B cell (primary cell): ENCODE measurements at regions not wholly inside any gene's neighbourhood (a gene's known extent, or its start where the extent isn't known, plus 50 kb on each side); places are given as distances from the start of the nearest gene placed in this dataset.

ENCODE experiments used
- ATAC-seq: fragments of 200-7000 bp; cut with Tn5 transposase; one replicate; pipeline ENCODE4 v1.10.0; 2021; ENCODE audit warnings: low read depth, mild to moderate bottlenecking, moderate number of reproducible peaks, moderate library complexity
- CTCF ChIA-PET: fragments of 350-600 bp; sonication (Branson Sonifier 250); formaldehyde crosslinking; loops from one replicate; lab custom pipeline; 2021; ENCODE audit warnings: antibody characterized with exemption, inconsistent platforms; lab: Charles Lee
- POLR2A ChIA-PET: fragments of 350-600 bp; sonication (Branson Sonifier 250); formaldehyde crosslinking; loops from one replicate; lab custom pipeline; 2021; ENCODE audit warnings: antibody characterized with exemption; lab: Charles Lee
- DNase-seq: peaks from one replicate; pipeline ENCODE4 v3.0.0; 2013
- H2AFZ ChIP-seq: 2 replicates; pipeline ENCODE4 v1.6.1; 2012; ENCODE audit warnings: mild to moderate bottlenecking, low read depth, low read length; ENCODE audit not compliant: insufficient read depth, poor library complexity, severe bottlenecking
- H3K27ac ChIP-seq, 2 donors: 1 replicate in 1 of 2; 2 replicates in 1 of 2; pipeline ENCODE4 v1.5.1; 2012 to 2013; ENCODE audit warnings: low read length in 2 of 2, mild to moderate bottlenecking in 2 of 2, moderate library complexity in 1 of 2
- H3K27me3 ChIP-seq, 4 experiments: fragments of 200-600 bp in 1 of 4; sonication (generic) in 1 of 4; replicated peaks in 1 of 4; 1 replicate in 2 of 4; 2 replicates in 2 of 4; pipeline versions ENCODE4 v1.6.1 to v1.7.0; 2013 to 2016; ENCODE audit warnings: low read length in 3 of 4, mild to moderate bottlenecking in 2 of 4, mixed read lengths in 1 of 4, moderate library complexity in 1 of 4; ENCODE audit not compliant: insufficient read depth in 4 of 4, control insufficient read depth in 3 of 4; ENCODE audit errors: control extremely low read depth in 1 of 4
- H3K36me3 ChIP-seq, 2 experiments: replicated peaks in 1 of 2; 1 replicate in 1 of 2; 2 replicates in 1 of 2; pipeline versions ENCODE4 v1.6.1 to v1.7.1; 2013; ENCODE audit warnings: low read length in 1 of 2; ENCODE audit not compliant: insufficient read depth in 2 of 2, control insufficient read depth in 1 of 2; ENCODE audit errors: control extremely low read depth in 1 of 2, extremely low read depth in 1 of 2
- H3K4me1 ChIP-seq, 2 donors: fragments of 200-600 bp in 1 of 2; sonication (generic) in 1 of 2; 1 replicate in 1 of 2; 2 replicates in 1 of 2; pipeline versions ENCODE4 v1.5.1 to v1.6.1; 2013 to 2017; ENCODE audit warnings: low read length in 2 of 2; ENCODE audit not compliant: control insufficient read depth in 2 of 2, insufficient read depth in 2 of 2
- H3K4me2 ChIP-seq: replicated peaks from 2 replicates; pipeline ENCODE3; 2012; ENCODE audit warnings: mild to moderate bottlenecking, low read depth, low read length; ENCODE audit not compliant: poor library complexity, severe bottlenecking
- H3K4me3 ChIP-seq, 5 experiments: fragments of 200-600 bp in 1 of 5; sonication (generic) in 1 of 5; 1 replicate in 3 of 5; 2 replicates in 2 of 5; pipeline versions ENCODE4 v1.5.1 to v1.7.0; 2011 to 2016; ENCODE audit warnings: low read length in 4 of 5, mild to moderate bottlenecking in 4 of 5, low read depth in 2 of 5, control low read depth in 1 of 5, moderate library complexity in 1 of 5; ENCODE audit not compliant: insufficient read depth in 1 of 5; ENCODE audit errors: control extremely low read depth in 1 of 5, extremely low read depth in 1 of 5
- H3K79me2 ChIP-seq: fragments of 200-600 bp; sonication (generic); one replicate; pipeline ENCODE4 v1.6.0; 2016; ENCODE audit warnings: low read length; ENCODE audit not compliant: control insufficient read depth, insufficient read depth
- H3K9ac ChIP-seq: fragments of 200-600 bp; sonication (generic); 2 replicates; pipeline ENCODE4 v1.6.1; 2017; ENCODE audit warnings: mild to moderate bottlenecking, low read length, moderate library complexity
- H3K9me3 ChIP-seq, 3 donors: one replicate each; pipeline versions ENCODE4 v1.6.1 to v1.7.1; 2013; ENCODE audit warnings: low read length in 2 of 3; ENCODE audit not compliant: control insufficient read depth in 2 of 3, insufficient read depth in 1 of 3; ENCODE audit errors: control extremely low read depth in 1 of 3
- H4K20me1 ChIP-seq: 2 replicates; pipeline ENCODE4 v1.6.0; 2012; ENCODE audit warnings: mild to moderate bottlenecking, low read length; ENCODE audit not compliant: insufficient read depth, control insufficient read depth, poor library complexity, severe bottlenecking
- H3K27ac Mint-ChIP-seq: one replicate; pipeline ENCODE4 v1.8.0; 2021; ENCODE audit warnings: mixed read lengths
- H3K27me3 Mint-ChIP-seq: one replicate; pipeline ENCODE4 v1.8.0; 2021; ENCODE audit warnings: mixed read lengths
- H3K4me1 Mint-ChIP-seq: one replicate; pipeline ENCODE4 v1.8.0; 2021; ENCODE audit warnings: mixed read lengths
- H3K4me3 Mint-ChIP-seq: one replicate; pipeline ENCODE4 v1.8.0; 2021; ENCODE audit warnings: mixed read lengths
- H3K9me3 Mint-ChIP-seq: one replicate; pipeline ENCODE4 v1.8.0; 2022; ENCODE audit warnings: mixed read lengths; ENCODE audit not compliant: insufficient read depth
- EZH2 ChIP-seq: IDR thresholded peaks from 2 replicates; pipeline ENCODE4 v1.6.1; 2012; ENCODE audit warnings: borderline replicate concordance, low read depth, mild to moderate bottlenecking, moderate library complexity, low read length; ENCODE audit not compliant: insufficient read depth, poor library complexity, severe bottlenecking
- WGBS: methylation state at CpG from one replicate; pipeline ENCODE4 v1.1.5; 2013; ENCODE audit warnings: missing lambda C conversion rate; ENCODE audit not compliant: insufficient coverage; 5-methylcytosine and 5-hydroxymethylcytosine counted together
- intact Hi-C: fragments of 100-400 bp; cut with micrococcal nuclease; formaldehyde crosslinking; loops from one replicate; pipeline ENCODE4 v1.10.0; 2022
- TF ChIP-seq, protein P1 (sequence below): fragments of 200-600 bp; IDR thresholded peaks from one replicate; pipeline ENCODE4 v1.8.0; 2022; ENCODE audit warnings: antibody characterized with exemption, mild to moderate bottlenecking

DNA sequence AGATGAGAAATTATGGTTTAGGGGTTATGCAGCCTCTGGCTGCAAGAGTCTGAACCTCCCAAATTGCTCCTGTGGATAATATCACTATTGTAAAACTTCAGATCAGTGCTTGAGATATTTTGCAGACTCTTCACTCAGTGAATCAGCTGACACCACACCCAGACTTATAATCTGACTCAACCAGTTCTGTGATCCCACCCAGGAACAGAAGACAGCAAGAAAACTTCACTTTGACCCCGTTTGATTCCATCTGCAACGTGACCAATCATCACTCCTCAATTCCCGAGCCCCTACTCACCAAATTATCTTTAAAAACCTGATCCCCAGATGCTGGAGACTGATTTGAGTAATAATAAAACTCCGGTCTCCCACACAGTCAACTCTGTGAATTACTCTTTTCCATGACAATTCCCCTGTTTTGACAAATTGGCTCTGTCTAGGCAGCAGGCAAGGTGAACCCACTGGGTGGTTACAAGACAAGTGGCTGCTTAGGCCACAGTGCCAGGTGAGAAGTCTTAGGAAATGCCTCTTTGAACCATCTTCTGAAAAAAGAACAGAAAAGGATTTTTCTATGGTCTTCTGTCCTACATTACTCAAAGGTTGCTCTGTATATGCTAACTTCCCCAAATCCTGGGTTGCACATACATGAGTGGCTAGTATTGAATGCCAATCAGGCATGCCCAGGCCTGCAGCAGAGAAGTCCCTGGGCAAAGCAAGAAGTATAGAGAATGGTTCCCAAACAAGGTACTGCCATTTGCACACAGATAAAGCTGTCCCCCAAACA is 588.0 kb downstream of the PRELID2 start:
- 81% methylated on average over 3 of the region's 4 CpGs for WGBS
- intact Hi-C loops = no loop called here
- Histone ChIP-seq H3K4me2 (no peak overlapping the region), H3K27ac (no peak overlapping the region), H3K79me2 (no peaks in the 10 kb centered on the region), H3K9me3 (no peaks in the 10 kb centered on the region), H3K36me3 (no peaks in the 10 kb centered on the region), H3K4me3 (no peak overlapping the region), H3K27me3 (no peaks in the 10 kb centered on the region), H3K4me1 (no peaks in the 10 kb centered on the region), H3K9ac (no peak overlapping the region), H4K20me1 (no peaks in the 10 kb centered on the region), H2AFZ (no peak overlapping the region)
- DNase-seq (no peak), ATAC-seq (no peak)
- TF ChIP-seq EZH2 = no peak
- TF ChIP-seq, protein P1, sequence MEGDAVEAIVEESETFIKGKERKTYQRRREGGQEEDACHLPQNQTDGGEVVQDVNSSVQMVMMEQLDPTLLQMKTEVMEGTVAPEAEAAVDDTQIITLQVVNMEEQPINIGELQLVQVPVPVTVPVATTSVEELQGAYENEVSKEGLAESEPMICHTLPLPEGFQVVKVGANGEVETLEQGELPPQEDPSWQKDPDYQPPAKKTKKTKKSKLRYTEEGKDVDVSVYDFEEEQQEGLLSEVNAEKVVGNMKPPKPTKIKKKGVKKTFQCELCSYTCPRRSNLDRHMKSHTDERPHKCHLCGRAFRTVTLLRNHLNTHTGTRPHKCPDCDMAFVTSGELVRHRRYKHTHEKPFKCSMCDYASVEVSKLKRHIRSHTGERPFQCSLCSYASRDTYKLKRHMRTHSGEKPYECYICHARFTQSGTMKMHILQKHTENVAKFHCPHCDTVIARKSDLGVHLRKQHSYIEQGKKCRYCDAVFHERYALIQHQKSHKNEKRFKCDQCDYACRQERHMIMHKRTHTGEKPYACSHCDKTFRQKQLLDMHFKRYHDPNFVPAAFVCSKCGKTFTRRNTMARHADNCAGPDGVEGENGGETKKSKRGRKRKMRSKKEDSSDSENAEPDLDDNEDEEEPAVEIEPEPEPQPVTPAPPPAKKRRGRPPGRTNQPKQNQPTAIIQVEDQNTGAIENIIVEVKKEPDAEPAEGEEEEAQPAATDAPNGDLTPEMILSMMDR = no peak
- Mint-ChIP-seq H3K4me1 (no peaks in the 10 kb centered on the region), H3K4me3 (no peak overlapping the region), H3K9me3 (no peaks in the 10 kb centered on the region), H3K27me3 (no peaks in the 10 kb centered on the region), H3K27ac (no peak overlapping the region)
- POLR2A ChIA-PET = no interaction called here
- CTCF ChIA-PET = no interaction called here

DNA sequence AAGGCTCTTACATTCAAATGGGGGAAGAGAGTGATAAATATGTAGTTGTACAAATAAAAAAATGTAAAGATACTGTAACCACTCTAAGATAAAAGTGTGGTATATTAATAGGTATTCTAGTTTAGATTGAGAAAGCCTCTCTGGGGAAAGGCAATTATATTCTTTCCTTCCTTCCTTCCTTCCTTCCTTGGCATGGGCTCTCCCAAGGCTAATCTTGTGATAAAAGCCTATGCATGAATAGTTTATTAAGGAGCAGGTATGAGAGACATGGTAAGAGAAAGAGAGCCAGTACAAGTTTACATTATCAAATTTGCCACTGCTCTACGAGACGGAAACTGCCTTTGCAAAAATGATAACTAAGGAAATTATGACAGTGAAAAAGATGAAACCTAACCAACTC is 588.8 kb downstream of the PRELID2 start:
- no peaks in the 10 kb centered on the region for H3K9me3 ChIP-seq
- H3K4me3 ChIP-seq = no peak overlapping the region
- no peaks in the 10 kb centered on the region for H3K36me3 ChIP-seq
- Mint-ChIP-seq H3K4me3 (no peak overlapping the region), H3K9me3 (no peaks in the 10 kb centered on the region), H3K27ac (no peak overlapping the region), H3K27me3 (no peaks in the 10 kb centered on the region), H3K4me1 (no peaks in the 10 kb centered on the region)
- no CpG with 5 or more reads among the region's 2 CpGs for WGBS
- no peaks in the 10 kb centered on the region for H3K27me3 ChIP-seq
- DNase-seq (no peak), ATAC-seq (no peak)
- H3K79me2 ChIP-seq = no peaks in the 10 kb centered on the region
- H3K4me2 ChIP-seq = no peak overlapping the region
- no peaks in the 10 kb centered on the region for H3K4me1 ChIP-seq
- no peaks in the 10 kb centered on the region for H4K20me1 ChIP-seq
- ChIA-PET POLR2A (no interaction called here), CTCF (no interaction called here)
- intact Hi-C loops = no loop called here
- no peak overlapping the region for H2AFZ ChIP-seq
- no peak overlapping the region for H3K27ac ChIP-seq
- TF ChIP-seq, protein P1 = no peak
- TF ChIP-seq EZH2 = no peak
- H3K9ac ChIP-seq = no peak overlapping the region
